ENCODE measurements at regions not wholly inside any gene's neighbourhood (a gene's known extent, or its start where the extent isn't known, plus 50 kb on each side); places are given as distances from the start of the nearest gene placed in this dataset.

GRCh38 chr20:17859002-17859615, 109.5 kb downstream of the SNX5 start (continued):
- no peak; the same call in none of the 2 replicates for TF ChIP-seq ZNF441 (CRISPR knock-in tag; IDR thresholded peaks at IDR 0.05; ENCODE audit: borderline replicate concordance)
- TF ChIP-seq TFDP1 (CRISPR knock-in tag; IDR thresholded peaks at IDR 0.05; ENCODE audit: borderline replicate concordance) = peak; percentile 92
- TF ChIP-seq ZMAT3 (CRISPR knock-in tag; conservative IDR thresholded peaks at IDR 0.05) = peak; percentile 96; the same call in 1 of the 2 replicates
- TF ChIP-seq GLMP (CRISPR knock-in tag; IDR thresholded peaks at IDR 0.05; ENCODE audit: borderline replicate concordance) = no peak
- TF ChIP-seq ZNF367 (CRISPR knock-in tag; IDR thresholded peaks at IDR 0.05; ENCODE audit: borderline replicate concordance) = no peak
- TF ChIP-seq, protein P1, sequence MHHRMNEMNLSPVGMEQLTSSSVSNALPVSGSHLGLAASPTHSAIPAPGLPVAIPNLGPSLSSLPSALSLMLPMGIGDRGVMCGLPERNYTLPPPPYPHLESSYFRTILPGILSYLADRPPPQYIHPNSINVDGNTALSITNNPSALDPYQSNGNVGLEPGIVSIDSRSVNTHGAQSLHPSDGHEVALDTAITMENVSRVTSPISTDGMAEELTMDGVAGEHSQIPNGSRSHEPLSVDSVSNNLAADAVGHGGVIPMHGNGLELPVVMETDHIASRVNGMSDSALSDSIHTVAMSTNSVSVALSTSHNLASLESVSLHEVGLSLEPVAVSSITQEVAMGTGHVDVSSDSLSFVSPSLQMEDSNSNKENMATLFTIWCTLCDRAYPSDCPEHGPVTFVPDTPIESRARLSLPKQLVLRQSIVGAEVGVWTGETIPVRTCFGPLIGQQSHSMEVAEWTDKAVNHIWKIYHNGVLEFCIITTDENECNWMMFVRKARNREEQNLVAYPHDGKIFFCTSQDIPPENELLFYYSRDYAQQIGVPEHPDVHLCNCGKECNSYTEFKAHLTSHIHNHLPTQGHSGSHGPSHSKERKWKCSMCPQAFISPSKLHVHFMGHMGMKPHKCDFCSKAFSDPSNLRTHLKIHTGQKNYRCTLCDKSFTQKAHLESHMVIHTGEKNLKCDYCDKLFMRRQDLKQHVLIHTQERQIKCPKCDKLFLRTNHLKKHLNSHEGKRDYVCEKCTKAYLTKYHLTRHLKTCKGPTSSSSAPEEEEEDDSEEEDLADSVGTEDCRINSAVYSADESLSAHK (CRISPR knock-in tag; IDR thresholded peaks at IDR 0.05; ENCODE audit: borderline replicate concordance) = no peak
- TF ChIP-seq, protein P2, sequence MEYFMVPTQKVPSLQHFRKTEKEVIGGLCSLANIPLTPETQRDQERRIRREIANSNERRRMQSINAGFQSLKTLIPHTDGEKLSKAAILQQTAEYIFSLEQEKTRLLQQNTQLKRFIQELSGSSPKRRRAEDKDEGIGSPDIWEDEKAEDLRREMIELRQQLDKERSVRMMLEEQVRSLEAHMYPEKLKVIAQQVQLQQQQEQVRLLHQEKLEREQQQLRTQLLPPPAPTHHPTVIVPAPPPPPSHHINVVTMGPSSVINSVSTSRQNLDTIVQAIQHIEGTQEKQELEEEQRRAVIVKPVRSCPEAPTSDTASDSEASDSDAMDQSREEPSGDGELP (IDR thresholded peaks at IDR 0.05; ENCODE audit: borderline replicate concordance, low read depth) = peak; percentile 96
- TF ChIP-seq NCOA5 (CRISPR knock-in tag; IDR thresholded peaks at IDR 0.05) = 0 out of 2 replicates have a peak, but pooled peaks have one; percentile 74
- peak; percentile 99 for TF ChIP-seq ZNF318 (CRISPR knock-in tag; IDR thresholded peaks at IDR 0.05)
- TF ChIP-seq USF2 (IDR thresholded peaks at IDR 0.05; ENCODE audit: low read depth, low read length) = no peak
- peak; percentile 70; the same call in 1 of the 2 replicates for TF ChIP-seq USF2 (CRISPR knock-in tag; IDR thresholded peaks at IDR 0.05; ENCODE audit: borderline replicate concordance)
- TF ChIP-seq HDAC6 (IDR thresholded peaks at IDR 0.05; ENCODE audit: low read depth, low read length) = no peak

All from HepG2 (cell line).